DMS53 treated with DMSO at 0.1 percent for 48 hours (cell line): ENCODE measurements at regions not wholly inside any gene's neighbourhood (a gene's known extent, or its start where the extent isn't known, plus 50 kb on each side); places are given as distances from the start of the nearest gene placed in this dataset.

ENCODE experiments used
- DNase-seq: peaks from one replicate; lab custom pipeline; 2025; ENCODE audit not compliant: unreplicated experiment; lab: John Stamatoyannopoulos, UW

DNA sequence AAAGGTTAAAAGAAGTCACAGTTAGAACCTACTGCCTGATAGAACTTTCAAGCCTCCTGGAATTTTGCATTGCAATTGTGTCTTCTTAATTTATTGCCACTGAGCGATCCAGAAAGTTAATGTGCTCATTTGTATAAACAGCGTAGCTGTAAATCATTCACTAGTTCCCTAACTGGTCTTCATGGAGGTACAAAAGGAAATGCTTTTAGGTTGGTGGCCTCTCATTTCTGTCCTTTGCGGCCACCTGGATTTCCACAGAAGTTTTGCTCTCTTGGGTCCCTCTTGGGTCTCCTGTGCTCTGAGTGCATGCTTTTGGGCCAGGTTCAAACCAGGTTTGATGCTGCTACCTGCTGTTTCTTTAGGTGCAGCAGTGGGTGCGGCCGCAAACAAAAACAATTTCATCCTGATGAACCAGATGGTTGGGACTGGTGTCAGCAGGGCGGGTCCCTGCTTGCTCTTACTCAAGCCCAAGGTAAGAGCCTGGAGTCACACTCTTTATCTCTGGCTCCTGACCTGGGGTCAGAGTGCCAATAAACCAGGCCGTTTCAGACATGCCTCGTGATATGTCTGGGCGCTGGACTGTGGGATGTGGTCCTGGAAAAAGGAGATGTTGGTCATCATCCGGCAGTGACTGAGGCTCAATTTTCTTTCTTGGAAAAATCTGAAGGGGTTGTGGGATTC is 270.1 kb downstream of the PTTG2 start:
- DNase-seq = no peak

DNA sequence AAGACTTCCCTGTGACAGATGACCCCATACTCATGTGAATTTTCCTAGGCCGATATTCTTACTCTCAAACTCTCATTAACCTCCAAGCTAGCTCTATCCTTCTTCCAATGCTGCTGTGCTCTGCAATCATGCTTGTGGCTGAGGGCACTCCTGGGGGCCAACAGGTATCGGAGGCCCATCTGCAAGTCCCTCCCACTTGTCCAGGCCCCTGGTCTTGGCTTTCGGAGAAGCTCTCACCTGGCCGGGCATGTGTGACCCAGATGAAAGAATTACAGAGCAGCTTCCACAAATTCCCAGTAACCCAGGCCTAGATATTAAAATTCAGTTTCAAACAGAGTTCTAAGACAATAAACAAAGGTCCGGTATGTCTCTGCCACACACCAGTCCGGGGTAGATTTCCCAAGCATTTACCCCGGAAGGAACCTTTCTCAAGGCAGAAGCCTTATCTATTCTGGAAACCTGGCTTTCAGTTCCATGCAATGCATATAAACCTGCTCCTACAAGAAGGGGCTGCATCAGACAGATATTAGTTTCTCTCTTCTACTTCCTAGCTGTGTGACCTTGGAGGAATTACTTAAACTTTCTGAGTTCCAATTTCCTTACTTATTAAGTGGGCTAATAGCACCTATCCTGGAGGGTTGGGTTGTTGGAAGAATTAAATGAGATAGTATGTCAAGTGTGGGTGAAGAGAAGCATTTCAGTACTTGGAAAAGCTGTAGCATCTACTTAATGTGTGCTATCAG is 270.8 kb downstream of the PTTG2 start:
- DNase-seq = no peak

DNA sequence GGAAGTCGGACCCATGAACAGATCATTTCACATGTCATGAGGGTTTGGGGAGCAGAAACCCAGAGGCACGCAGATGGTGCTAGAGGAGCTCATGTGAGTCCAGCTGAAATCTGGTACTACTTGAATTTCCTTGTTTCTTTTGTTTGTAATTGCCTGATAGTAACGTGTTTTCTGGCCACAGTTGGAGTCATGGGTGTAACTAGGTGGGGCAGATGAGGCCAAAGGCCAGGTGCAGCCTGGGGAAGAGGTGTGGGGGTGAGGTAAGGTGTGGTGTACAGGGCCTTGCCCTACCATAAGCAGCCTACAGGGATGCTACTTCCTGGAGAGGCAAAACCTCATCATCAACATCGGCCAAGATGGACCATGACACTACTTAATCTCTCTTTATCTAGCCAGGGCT is 271.4 kb downstream of the PTTG2 start:
- no peak for DNase-seq

DNA sequence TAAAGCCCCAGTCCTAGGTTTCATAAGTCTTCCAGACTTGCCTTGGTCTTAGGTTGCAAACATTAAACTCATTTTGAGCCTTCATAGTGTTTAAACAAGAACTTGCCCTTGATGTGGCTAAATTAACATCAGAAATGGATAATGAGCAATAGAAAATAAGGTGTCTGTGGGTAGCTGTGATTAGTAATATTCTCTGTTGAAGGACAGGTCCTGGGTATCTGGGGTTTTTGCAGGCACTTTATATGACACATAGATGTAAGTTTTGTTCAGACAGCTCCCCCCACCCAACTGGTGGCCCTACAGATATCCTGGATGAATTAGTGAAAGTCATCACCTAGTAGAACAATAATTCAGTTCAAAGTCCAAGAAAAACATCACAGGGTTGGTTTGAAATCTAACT is 272.5 kb downstream of the PTTG2 start:
- no peak for DNase-seq

DNA sequence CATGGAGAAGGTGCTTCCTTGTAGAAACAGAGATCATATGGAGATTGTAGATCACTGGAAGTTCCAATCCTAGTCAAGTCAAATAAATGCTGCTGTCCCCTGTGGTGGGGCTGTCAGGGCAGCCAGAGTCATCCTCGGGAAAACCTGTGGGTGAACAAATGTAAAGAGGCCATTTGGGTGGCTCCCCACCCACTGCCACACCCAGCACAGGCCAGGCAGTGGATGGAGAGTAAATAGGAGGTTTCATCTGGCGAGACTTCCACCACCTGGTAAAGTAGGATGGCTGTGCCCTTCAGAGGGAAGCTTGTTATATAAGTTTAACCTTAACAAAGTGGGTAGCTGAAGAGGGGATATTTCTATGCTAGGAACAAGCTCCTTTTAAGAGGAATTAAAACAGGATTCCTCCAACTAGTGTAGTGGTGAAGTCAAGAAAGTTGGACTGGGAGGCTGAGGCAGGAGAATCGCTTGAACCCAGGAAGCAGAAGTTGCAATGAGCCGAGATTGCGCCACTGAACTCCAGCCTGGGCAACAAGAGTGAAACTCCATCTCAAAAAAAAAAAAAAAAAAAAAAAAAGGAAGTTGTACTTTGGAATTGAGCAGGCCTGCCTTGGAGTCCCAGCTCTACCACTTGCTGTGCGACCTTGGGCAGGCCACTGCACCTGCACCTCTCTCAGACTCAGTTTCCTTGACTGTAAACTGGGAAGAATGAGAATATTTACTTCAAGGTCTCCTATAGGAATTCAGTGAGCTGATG is 273.7 kb downstream of the PTTG2 start:
- DNase-seq = no peak

DNA sequence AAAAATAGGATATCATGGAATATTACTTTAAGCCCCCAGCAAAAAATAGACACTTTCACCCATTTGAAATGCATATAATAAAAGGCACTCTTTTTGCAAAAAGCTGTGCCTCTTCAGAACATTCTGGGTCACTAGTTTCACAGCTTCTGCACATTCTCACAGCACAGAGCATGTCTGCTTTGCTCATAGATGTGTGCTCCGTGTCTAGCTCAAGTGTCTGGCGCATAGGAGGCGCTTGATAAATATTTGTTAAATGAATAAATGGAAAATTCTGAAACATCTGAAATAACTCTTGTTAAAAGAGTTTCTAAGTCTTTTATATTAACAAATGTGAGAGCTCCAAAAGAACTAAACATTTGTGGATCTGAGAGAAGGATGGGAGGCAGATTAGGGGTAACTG is 275.2 kb downstream of the PTTG2 start:
- no peak for DNase-seq

DNA sequence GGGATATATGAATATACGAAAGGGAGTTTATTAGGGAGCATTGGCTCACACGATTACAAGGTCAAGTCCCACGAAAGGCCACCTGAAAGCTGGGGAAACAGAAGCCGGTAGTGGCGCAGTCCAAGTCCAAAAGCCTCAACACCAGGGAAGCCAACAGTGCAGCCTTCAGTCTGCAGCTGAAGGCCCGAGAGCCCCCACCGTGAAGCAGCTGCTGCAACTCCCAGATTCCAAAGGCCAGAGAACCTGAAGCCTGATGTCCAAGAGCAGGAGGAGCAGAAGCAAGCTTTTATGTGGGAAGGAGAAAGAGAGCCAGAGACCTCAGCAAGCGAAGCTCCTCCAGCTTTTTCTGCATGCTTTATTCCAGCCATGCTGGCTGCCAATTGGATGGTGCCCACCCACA is 275.8 kb downstream of the PTTG2 start:
- DNase-seq = no peak

DNA sequence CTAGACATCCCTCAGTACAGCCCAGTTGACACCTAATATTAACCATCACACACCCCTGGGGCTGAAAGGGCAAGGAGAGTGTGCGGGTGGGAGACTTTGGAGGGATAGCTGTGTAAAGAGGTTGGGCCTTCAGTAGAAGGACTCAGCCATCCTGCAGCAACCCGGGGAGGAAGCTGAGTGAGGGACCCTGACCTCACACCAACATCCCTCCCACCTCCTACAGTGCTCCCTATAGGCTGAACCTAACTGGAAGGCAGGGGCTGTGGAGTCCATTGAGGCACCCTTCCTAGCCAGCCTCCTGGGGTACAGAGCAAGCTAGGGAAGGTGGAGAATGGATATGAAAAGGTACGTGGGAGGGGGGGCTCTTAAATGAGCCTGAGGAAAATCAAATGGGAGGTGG is 276.3 kb downstream of the PTTG2 start:
- DNase-seq = no peak

DNA sequence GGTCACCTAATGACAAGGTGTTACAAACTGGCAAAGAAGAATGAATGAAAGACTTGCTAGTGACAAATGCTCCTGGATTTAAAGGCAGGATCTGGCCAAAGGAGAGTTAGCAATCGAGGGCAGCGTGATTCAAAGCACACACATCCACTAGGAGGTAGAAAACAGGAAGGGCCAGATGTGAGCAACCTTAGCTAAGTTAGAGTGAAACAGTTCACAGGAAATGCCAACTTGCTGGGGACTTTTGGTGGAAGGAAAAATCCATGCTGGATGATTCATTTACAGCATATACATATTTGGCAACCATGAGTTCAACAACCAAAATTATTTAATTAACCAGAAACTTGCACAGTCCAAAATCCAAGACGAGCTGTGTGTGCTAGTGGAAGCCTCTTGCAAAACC is 276.9 kb downstream of the PTTG2 start:
- no peak for DNase-seq

DNA sequence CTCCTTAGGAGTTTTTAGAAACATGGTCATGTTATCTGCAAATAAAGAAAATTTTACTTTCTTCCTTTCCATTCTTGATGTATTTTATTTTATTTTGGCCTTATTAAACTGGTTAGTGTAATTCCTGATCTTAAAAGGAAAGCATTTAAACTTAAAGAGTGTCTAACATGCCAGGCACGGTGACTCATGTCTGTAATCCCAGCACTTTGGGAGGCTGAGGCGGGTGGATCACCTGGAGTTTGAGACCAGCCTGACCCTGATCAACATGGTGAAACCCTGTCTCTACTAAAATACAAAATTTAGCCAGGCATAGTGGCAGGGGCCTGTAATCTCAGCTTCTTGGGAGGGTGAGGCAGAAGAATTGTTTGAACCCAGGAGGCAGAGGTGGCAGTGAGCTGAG is 281.3 kb downstream of the PTTG2 start:
- no peak for DNase-seq

DNA sequence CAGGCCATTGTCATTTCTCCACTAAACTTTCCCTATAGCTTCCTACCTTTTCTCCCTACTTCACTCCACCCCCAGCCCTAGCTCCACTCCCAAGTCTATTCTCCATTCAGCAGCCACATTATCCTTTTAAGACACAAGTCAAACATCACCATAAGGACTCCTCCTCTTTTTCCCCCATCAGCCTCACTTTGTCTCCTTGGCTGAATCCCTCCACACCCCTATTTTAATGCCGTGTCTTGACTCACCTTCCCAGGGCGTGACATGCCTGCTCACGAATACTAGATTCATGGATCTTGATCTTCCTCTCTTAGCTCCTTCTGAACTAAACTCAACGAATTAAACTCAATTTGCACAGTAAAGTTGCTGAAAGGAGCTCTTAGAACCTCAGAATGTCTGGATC is 281.9 kb downstream of the PTTG2 start:
- no peak for DNase-seq

DNA sequence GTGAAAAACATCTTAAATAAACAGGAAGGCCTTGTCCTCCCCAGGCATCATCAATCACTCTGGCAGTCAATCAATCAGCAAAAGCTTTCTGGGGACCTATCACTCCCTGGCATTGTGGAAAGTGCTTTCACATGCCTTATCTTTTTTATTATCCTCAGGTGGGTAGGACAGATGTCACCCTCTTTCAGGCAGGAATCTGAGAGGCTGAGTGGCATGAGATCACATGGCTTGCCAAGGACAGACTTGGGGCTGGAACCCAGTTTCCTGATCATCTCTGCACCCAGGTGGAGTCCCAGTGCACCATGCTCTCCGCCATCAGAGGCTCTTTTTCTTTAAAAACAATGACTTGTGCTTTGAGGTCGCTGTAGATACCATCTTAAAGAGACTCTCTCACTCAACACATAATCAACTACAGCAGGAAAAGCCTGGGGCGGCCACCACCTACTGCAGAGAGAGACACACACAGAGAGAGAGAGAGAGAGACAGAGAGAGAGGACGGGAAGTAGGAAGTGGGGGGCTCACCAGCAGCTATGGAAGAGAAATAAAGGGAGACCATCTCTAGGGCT is 282.7 kb downstream of the PTTG2 start:
- DNase-seq = no peak

DNA sequence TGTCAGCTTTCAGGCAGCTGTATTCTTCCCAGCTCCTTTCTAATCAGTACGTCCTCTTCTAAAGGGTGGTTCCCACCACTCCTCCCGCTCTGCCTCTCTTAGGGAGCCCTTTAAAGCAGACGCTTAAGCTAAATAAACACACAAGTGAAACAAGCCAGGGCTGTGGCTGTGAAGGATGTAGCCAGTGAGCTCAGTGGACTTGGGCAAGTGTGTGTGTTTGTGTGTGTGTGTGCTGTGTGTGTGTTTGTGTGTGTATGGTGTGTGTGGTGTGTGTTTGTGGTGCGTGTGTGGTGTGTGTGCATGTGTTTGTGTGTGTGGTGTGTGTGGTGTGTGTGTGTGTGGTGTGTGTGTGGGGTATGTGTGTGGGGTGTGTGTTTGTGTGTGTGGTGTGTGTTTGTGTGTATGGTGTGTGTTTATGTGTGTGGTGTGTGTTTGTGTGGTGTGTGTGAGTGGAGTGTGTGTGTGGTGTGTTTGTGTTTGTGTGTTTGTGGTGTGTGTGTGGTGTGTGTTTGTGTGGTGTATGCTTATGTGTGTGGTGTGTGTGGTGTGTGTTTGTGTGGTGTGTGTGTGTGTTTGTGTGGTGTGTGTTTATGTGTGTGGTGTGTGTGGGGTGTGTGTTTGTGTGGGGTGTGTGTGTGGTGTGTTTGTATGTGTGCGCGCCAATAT is 283.3 kb downstream of the PTTG2 start:
- peak; percentile 22 for DNase-seq

DNA sequence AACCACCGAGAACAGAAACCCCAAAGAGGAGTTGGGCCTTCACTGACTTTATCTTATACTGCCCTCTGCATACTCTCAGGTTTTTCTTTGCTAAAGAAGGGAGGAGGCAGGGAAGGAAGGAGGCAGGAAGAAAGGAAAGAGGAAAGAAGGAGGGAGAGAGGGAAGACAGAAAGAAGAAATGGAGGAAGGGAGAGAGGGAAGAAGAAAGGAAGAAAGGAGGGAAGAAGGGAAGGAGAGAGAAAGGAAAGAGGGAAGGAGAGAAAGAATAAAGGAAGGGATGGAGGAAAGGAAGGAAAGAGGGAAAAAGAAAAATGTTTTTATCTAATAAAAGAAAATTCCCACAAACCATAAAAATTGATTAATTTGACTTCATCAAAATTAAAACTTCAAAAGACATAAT is 294.6 kb downstream of the PTTG2 start:
- no peak for DNase-seq

DNA sequence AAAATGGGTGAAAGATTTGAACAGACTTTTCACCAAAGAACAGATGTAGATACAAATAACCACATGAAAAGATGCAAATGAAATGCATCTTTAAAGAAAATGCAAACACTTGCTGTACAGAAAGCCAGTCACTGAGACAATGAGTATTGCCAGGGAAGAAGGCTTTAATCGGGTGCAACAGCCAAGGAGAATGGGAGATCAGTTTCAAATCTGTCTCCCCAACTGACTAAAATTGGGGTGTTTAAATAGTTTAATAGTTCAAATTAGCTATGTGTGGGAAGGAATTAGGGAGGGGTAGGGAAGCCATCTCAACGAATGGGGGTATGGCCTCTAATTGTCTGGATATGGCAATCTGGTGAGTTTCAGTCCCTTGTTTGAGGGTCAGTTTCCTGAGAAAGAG is 295.4 kb downstream of the PTTG2 start:
- no peak for DNase-seq

DNA sequence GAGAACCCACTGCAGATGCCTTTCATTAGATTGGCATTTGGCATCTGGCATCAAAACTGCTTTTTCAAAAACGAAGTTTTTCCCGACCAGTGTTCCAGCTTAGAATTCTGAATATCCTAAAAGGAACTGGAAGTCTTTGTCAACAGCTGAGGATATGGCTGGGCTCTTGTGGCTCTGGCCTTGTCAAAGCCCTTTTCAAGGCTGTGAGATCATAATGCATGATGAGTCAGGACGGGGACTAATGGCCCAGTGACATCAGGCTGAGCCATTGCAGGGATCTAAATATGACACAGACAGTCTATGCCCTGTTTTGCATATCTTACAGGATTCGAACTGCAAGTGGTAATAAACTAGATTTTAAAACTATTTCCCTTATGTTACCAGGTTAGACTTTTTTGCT is 306.4 kb downstream of the PTTG2 start:
- DNase-seq = peak; percentile 70

DNA sequence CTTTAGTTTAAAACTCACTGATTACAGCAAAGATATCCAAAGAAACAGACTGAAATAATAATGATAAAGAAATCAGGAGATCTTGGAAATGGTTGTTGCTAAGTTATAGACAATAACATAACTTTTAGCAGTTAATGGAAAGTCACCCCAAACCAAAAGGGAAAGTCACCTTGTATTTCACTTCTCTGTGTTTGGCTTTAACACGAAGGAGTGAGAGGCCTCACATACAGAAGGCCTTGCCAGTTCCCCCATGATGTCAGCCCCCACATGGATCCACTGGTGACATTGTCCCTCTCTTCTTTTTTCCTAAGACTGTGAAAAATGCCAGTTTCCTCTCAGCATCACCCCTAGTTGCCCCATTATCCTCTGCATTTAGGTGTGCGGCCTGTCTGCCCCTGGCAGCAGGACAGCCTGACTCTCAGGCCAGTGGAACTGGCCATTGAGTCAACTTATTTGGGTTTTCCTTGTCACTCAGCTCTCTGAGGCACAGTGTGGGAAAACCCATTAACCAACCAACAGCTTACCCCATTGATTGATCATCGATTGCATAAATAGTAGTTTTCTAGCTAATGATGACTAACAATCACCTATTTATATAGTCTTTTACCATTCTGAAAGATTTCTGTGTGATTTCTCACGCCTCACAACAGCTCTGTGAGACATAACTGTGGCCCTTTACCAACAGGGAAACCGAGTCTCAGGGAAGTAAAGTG is 308.1 kb downstream of the PTTG2 start:
- no peak for DNase-seq

DNA sequence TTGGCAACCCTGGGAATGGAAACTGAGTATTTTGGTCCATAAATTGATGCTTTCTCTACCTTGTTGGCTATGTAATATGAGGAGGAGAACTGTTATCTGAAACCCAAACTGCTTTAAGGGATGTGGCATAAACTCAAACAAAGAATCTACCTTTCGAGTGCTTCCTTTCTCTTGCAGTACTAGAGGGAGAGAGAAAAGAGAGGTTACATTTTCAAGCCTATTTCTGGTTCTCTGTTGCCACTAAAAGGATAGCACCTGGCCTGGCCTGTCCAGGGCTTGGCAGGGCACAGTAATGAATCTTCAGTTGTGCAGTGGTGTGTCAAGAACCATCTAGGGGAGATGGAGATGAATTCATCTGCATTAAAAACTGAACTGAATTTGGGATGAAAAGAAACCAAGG is 308.6 kb downstream of the PTTG2 start:
- DNase-seq = no peak

DNA sequence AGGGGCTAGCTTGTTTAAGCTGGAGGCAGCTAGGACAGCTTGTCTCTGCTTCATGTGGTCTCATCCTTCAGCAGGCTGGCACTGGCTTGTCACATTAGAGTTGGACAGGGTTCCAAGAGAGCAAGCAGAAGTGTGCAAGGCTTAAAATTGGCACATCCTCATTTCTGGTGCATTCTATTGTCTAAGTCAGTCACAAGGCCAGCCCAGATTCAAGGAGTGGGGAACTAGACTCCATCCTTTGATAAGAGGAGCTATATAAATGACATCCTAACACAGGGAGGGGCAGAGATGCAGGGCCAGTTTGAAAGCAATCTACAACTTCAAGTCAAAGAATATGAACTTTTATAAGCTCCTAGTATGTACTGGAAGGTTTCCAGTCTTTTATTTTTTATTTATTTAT is 313.2 kb downstream of the PTTG2 start:
- no peak for DNase-seq

DNA sequence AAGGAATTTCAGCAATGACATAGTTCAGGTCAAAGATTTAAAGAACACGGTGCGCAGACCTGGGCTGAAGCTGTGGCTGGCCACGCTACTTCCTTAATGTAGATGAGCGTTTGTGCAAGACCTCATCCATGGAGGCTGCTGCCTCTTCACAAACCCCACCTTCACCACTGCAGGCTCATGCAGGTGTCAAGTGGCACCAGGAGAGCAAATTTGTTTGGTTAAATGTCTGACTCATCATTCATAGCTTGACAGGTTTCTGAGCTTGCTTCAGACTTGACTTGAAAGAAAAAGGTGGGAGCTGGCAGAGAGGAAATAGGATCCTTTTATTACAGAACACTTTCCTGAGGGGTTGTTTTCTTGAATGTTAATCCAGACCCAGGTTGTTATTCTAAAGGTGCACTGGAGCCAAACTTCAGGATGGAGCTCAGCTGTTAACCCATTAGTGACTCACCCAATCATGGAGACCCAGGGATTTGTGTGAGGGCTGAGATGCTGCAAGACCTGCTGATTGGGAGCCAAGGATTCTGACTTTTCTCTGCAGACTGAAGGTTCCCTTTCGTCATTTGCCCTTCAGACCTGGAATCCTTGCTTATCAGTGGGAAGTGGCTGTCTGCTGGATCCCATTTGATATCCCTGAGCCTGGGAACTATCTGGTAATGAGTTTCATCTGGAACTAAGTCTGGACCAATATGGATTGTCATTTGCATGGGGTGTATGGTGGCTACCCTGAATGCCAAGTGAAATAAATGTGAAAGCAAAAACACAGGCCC is 315.3 kb downstream of the PTTG2 start:
- DNase-seq = peak; percentile 99
